IMR-90 (cell line): ENCODE measurements at regions not wholly inside any gene's neighbourhood (a gene's known extent, or its start where the extent isn't known, plus 50 kb on each side); places are given as distances from the start of the nearest gene placed in this dataset.

Experiments
- ATAC-seq: fragments of 200-7000 bp; cut with Tn5 transposase; 2 replicates; pipeline ENCODE4 v1.9.1; 2020; ENCODE audit warnings: low read depth, mild to moderate bottlenecking, moderate library complexity
- BruUV-seq: library from RNA; stranded (reverse); fragments of 400-500 nt; replicated peaks from 2 replicates; lab custom pipeline; 2021; lab: Mats Ljungman, UMichigan
- CTCF ChIA-PET: fragments of 300-600 bp; formaldehyde crosslinking; extraction: SDS; loops from one replicate; lab custom pipeline; 2021; ENCODE audit warnings: antibody characterized with exemption; lab: Yijun Ruan, JAX
- POLR2A ChIA-PET: fragments of 300-600 bp; sonication (Branson Sonifier 250); formaldehyde crosslinking; loops from one replicate; lab custom pipeline; 2022; ENCODE audit warnings: antibody characterized with exemption; ENCODE audit not compliant: unreplicated experiment; lab: Charles Lee
- DNase-seq: peaks from one replicate; pipeline ENCODE4 v3.0.0; 2013
- H2AFZ ChIP-seq: replicated peaks from 2 replicates; pipeline ENCODE3; 2013; ENCODE audit warnings: low read length, mild to moderate bottlenecking; ENCODE audit not compliant: poor library complexity
- H2AK5ac ChIP-seq: 2 replicates; pipeline ENCODE4 v1.6.1; 2013; ENCODE audit warnings: low read depth, low read length, inconsistent platforms
- H2AK9ac ChIP-seq: replicated peaks from 2 replicates; pipeline ENCODE3; 2013; ENCODE audit warnings: mild to moderate bottlenecking, low read depth, low read length, moderate library complexity; ENCODE audit not compliant: poor library complexity
- H2BK120ac ChIP-seq: 2 replicates; pipeline ENCODE4 v1.6.1; 2013; ENCODE audit warnings: low read depth, low read length, inconsistent platforms
- H2BK15ac ChIP-seq: 3 replicates; pipeline ENCODE4 v1.6.1; 2013; ENCODE audit warnings: low read depth, low read length, inconsistent platforms
- H2BK20ac ChIP-seq: 2 replicates; pipeline ENCODE4 v1.6.1; 2013; ENCODE audit warnings: low read depth, mild to moderate bottlenecking, inconsistent platforms, low read length, moderate library complexity
- H2BK5ac ChIP-seq: 2 replicates; pipeline ENCODE4 v1.6.1; 2013; ENCODE audit warnings: mild to moderate bottlenecking, low read depth, low read length, inconsistent platforms; ENCODE audit not compliant: poor library complexity, severe bottlenecking
- H3K14ac ChIP-seq: replicated peaks from 2 replicates; pipeline ENCODE4 v1.6.1; 2013; ENCODE audit warnings: low read depth, low read length, inconsistent platforms
- H3K18ac ChIP-seq: 2 replicates; pipeline ENCODE4 v1.6.1; 2013; ENCODE audit warnings: low read depth, low read length, control low read depth
- H3K23ac ChIP-seq: 2 replicates; pipeline ENCODE4 v1.6.1; 2013; ENCODE audit warnings: low read depth, low read length, inconsistent platforms
- H3K27ac ChIP-seq: 2 replicates; pipeline ENCODE4 v1.5.1; 2013; ENCODE audit warnings: mild to moderate bottlenecking, control low read depth, low read length; ENCODE audit not compliant: insufficient read depth
- H3K27me3 ChIP-seq: 2 replicates; pipeline ENCODE4 v1.6.1; 2013; ENCODE audit warnings: low read length; ENCODE audit not compliant: control insufficient read depth, insufficient read depth
- H3K36me3 ChIP-seq: 2 replicates; pipeline ENCODE4 v1.6.1; 2013; ENCODE audit warnings: low read length, mixed read lengths; ENCODE audit not compliant: control insufficient read depth, insufficient read depth
- H3K4ac ChIP-seq: 2 replicates; pipeline ENCODE4 v1.6.1; 2013; ENCODE audit warnings: low read depth, low read length, inconsistent platforms
- H3K4me1 ChIP-seq: 2 replicates; pipeline ENCODE4 v1.6.1; 2013; ENCODE audit warnings: low read length, mixed read lengths; ENCODE audit not compliant: control insufficient read depth, insufficient read depth
- H3K4me2 ChIP-seq: 2 replicates; pipeline ENCODE4 v1.6.1; 2013; ENCODE audit warnings: low read depth, mild to moderate bottlenecking, control low read depth, low read length, moderate library complexity
- H3K4me3 ChIP-seq: 2 replicates; pipeline ENCODE4 v1.5.1; 2013; ENCODE audit warnings: low read depth, mild to moderate bottlenecking, control low read depth, low read length, moderate library complexity; ENCODE audit not compliant: insufficient read depth
- H3K56ac ChIP-seq: 2 replicates; pipeline ENCODE4 v1.6.1; 2013; ENCODE audit warnings: low read length, inconsistent platforms; ENCODE audit not compliant: insufficient read depth; ENCODE audit errors: extremely low read depth
- H3K79me1 ChIP-seq, 2 experiments: 2 replicates each; pipeline ENCODE4 v1.6.1; 2013; ENCODE audit warnings: low read length in 2 of 2, inconsistent platforms in 1 of 2, low read depth in 1 of 2
- H3K9ac ChIP-seq: 2 replicates; pipeline ENCODE4 v1.6.1; 2013; ENCODE audit warnings: low read depth, low read length, control low read depth
- H3K9me1 ChIP-seq: 2 replicates; pipeline ENCODE4 v1.6.1; 2013; ENCODE audit warnings: low read length, inconsistent platforms; ENCODE audit not compliant: insufficient read depth
- H3K9me3 ChIP-seq: 2 replicates; pipeline ENCODE4 v1.6.1; 2013; ENCODE audit warnings: low read length; ENCODE audit not compliant: control insufficient read depth, insufficient read depth
- H4K20me1 ChIP-seq: 2 replicates; pipeline ENCODE4 v1.6.1; 2013; ENCODE audit warnings: low read length, inconsistent platforms; ENCODE audit not compliant: insufficient read depth
- H4K5ac ChIP-seq: 2 replicates; pipeline ENCODE4 v1.6.1; 2013; ENCODE audit warnings: mild to moderate bottlenecking, low read depth, low read length, control low read depth
- H4K8ac ChIP-seq, 2 experiments: 2 replicates each; pipeline ENCODE4 v1.6.1; 2013; ENCODE audit warnings: low read depth in 2 of 2, low read length in 2 of 2, control low read depth in 1 of 2, inconsistent platforms in 1 of 2
- H4K91ac ChIP-seq: 2 replicates; pipeline ENCODE4 v1.6.1; 2013; ENCODE audit warnings: low read depth, low read length, inconsistent platforms; ENCODE audit not compliant: insufficient read depth
- BHLHE40 ChIP-seq: fragments of 150-350 bp; IDR thresholded peaks from 2 replicates; pipeline ENCODE4 v1.6.1; 2016; ENCODE audit warnings: mild to moderate bottlenecking, low read depth, low read length
- CEBPB ChIP-seq: IDR thresholded peaks from 2 replicates; pipeline ENCODE4 v1.6.1; 2012; ENCODE audit warnings: low read depth, low read length, improper control_type of control experiment
- CHD1 ChIP-seq: IDR thresholded peaks from 2 replicates; pipeline ENCODE4 v1.6.1; 2012; ENCODE audit warnings: low read depth, low read length, improper control_type of control experiment
- CTCF ChIP-seq: conservative IDR thresholded peaks from 2 replicates; pipeline ENCODE4 v1.5.1; 2012; ENCODE audit warnings: mild to moderate bottlenecking, low read depth, low read length, improper control_type of control experiment
- FOS ChIP-seq: fragments of 150-350 bp; IDR thresholded peaks from 2 replicates; pipeline ENCODE4 v1.6.1; 2016; ENCODE audit warnings: low read depth, low read length
- MAFK ChIP-seq: IDR thresholded peaks from 2 replicates; pipeline ENCODE4 v1.6.1; 2012; ENCODE audit warnings: low read depth, low read length, improper control_type of control experiment
- MAZ ChIP-seq: IDR thresholded peaks from 2 replicates; pipeline ENCODE4 v1.6.1; 2012; ENCODE audit warnings: low read depth, mild to moderate bottlenecking, low read length, improper control_type of control experiment, moderate library complexity, borderline replicate concordance
- MXI1 ChIP-seq: IDR thresholded peaks from 2 replicates; pipeline ENCODE4 v1.6.1; 2012; ENCODE audit warnings: low read depth, mild to moderate bottlenecking, low read length, moderate library complexity, borderline replicate concordance
- NFE2L2 ChIP-seq: fragments of 150-350 bp; IDR thresholded peaks from 2 replicates; pipeline ENCODE4 v1.6.1; 2016; ENCODE audit warnings: low read depth, mild to moderate bottlenecking, low read length
- POLR2A ChIP-seq: IDR thresholded peaks from 2 replicates; pipeline ENCODE4 v1.6.1; 2012; ENCODE audit warnings: mild to moderate bottlenecking, low read depth, low read length
- RAD21 ChIP-seq: IDR thresholded peaks from 2 replicates; pipeline ENCODE4 v1.6.1; 2012; ENCODE audit warnings: low read length, improper control_type of control experiment
- RCOR1 ChIP-seq: IDR thresholded peaks from 2 replicates; pipeline ENCODE4 v1.6.1; 2012; ENCODE audit warnings: mild to moderate bottlenecking, low read length, improper control_type of control experiment; ENCODE audit not compliant: insufficient replicate concordance
- RFX5 ChIP-seq: IDR thresholded peaks from 2 replicates; pipeline ENCODE4 v1.8.0; 2012; ENCODE audit warnings: low read depth, mild to moderate bottlenecking, low read length, moderate library complexity
- SMC3 ChIP-seq: fragments of 150-350 bp; IDR thresholded peaks from 2 replicates; pipeline ENCODE4 v1.6.1; 2016; ENCODE audit warnings: low read depth, mild to moderate bottlenecking, antibody characterized with exemption, low read length, moderate library complexity
- USF2 ChIP-seq: fragments of 150-350 bp; IDR thresholded peaks from 2 replicates; pipeline ENCODE4 v1.6.1; 2017; ENCODE audit warnings: mild to moderate bottlenecking, antibody characterized with exemption, low read length, low read depth
- dilution Hi-C: fragments of 300-500 bp; cut with HindIII; formaldehyde crosslinking; loops from one replicate; pipeline ENCODE4 v1.14.3; 2018; ENCODE audit warnings: low sequenced_read_pairs; ENCODE audit not compliant: unreplicated experiment
- in situ Hi-C: fragments of 300-500 bp; cut with MboI; formaldehyde crosslinking; loops from 3 replicates; pipeline ENCODE4 v1.14.3; 2019; ENCODE audit warnings: low sequenced_read_pairs, inconsistent platforms, mixed read lengths
- intact Hi-C: fragments of 100-400 bp; cut with micrococcal nuclease; formaldehyde crosslinking; loops from 2 replicates; pipeline ENCODE4 v1.10.0; 2022
- TF ChIP-seq, protein P1 (sequence below): fragments of 150-350 bp; IDR thresholded peaks from 2 replicates; pipeline ENCODE4 v1.6.1; 2016; ENCODE audit warnings: low read depth, mild to moderate bottlenecking, low read length, moderate library complexity, borderline replicate concordance

DNA sequence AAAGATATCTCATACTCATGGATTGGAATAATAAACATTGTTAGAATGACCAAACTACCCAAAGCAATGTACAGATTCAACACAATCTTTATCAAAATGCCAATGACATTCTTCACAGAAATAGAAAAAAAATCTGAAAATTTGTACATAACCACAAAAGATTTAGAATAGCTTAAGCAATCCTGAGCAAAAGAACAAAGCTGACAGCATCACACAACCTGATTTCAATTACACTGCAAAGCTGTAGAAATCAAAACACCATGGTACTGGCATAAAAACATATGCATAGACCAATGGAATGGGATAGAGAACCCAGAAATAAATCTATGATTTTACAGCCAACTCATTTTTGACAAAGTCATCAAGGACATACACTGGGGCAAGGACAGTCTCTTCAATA, 130.0 kb upstream of the TMEM72 start:
- Histone ChIP-seq H2BK20ac (no peak overlapping the region), H2AFZ (no peak overlapping the region), H4K8ac (no peak overlapping the region), H4K5ac (no peak overlapping the region), H2BK120ac (no peak overlapping the region), H3K9me3 (no peaks in the 10 kb centered on the region), H4K91ac (no peak overlapping the region), H3K9me1 (no peaks in the 10 kb centered on the region), H3K23ac (no peak overlapping the region), H3K27me3 (no peaks in the 10 kb centered on the region; the same call in 1 of the 2 replicates), H2BK15ac (no peak overlapping the region), H2BK5ac (no peak overlapping the region), H3K4me1 (no peaks in the 10 kb centered on the region), H3K4me3 (no peak overlapping the region), H3K36me3 (no peaks in the 10 kb centered on the region), H2AK9ac (no peak overlapping the region), H3K27ac (no peak overlapping the region), H3K14ac (no peak overlapping the region), H3K56ac (no peak overlapping the region), H4K20me1 (no peaks in the 10 kb centered on the region), H3K79me1 (no peaks in the 10 kb centered on the region), H2AK5ac (no peak overlapping the region), H3K18ac (no peak overlapping the region), H3K9ac (no peak overlapping the region), H3K4ac (no peak overlapping the region), H3K4me2 (no peak overlapping the region)
- no TSS peak for BruUV-seq
- TF ChIP-seq MAZ (no peak), FOS (no peak), CEBPB (no peak), SMC3 (no peak), USF2 (no peak), NFE2L2 (no peak), MXI1 (no peak), POLR2A (no peak), MAFK (no peak), CTCF (no peak), RAD21 (no peak), RFX5 (no peak), BHLHE40 (no peak), RCOR1 (no peak), CHD1 (no peak)
- TF ChIP-seq, protein P1, sequence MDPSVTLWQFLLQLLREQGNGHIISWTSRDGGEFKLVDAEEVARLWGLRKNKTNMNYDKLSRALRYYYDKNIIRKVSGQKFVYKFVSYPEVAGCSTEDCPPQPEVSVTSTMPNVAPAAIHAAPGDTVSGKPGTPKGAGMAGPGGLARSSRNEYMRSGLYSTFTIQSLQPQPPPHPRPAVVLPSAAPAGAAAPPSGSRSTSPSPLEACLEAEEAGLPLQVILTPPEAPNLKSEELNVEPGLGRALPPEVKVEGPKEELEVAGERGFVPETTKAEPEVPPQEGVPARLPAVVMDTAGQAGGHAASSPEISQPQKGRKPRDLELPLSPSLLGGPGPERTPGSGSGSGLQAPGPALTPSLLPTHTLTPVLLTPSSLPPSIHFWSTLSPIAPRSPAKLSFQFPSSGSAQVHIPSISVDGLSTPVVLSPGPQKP = no peak
- ChIA-PET CTCF (no interaction called here), POLR2A (no interaction called here)
- intact Hi-C loops (no loop called here), dilution Hi-C loops (no loop called here), in situ Hi-C loops (no loop called here)
- DNase-seq = no peak
- no peak for ATAC-seq
